ENCODE measurements at regions not wholly inside any gene's neighbourhood (a gene's known extent, or its start where the extent isn't known, plus 50 kb on each side); places are given as distances from the start of the nearest gene placed in this dataset.

GRCh38 chr13:38462605-38463004, 113.0 kb downstream of the UFM1 start:
- Histone ChIP-seq H3K36me3 (ENCODE audit: control insufficient read depth, insufficient read depth, low read length) (no peaks in the 10 kb centered on the region), H3K4me3 (no peak overlapping the region), H3K27ac (ENCODE audit: extremely low read depth, low read depth, low read length) (no peak overlapping the region), H3K79me2 (ENCODE audit: control insufficient read depth, insufficient read depth, low read length) (no peaks in the 10 kb centered on the region), H3K4me2 (ENCODE audit: insufficient read depth, low read length) (no peak overlapping the region), H3K4me1 (replicated peaks in 1 of 2; ENCODE audit: control insufficient read depth in 2 of 2, insufficient read depth in 2 of 2, low read length in 2 of 2) (no peaks in the 10 kb centered on the region), H3K9ac (ENCODE audit: insufficient read depth in 1 of 2, low read depth in 2 of 2, low read length in 2 of 2) (no peak overlapping the region), H3K9me1 (ENCODE audit: control insufficient read depth, insufficient read depth, low read length) (no peaks in the 10 kb centered on the region), H2AFZ (ENCODE audit: low read depth, low read length) (no peak overlapping the region), H3K27me3 (ENCODE audit: control insufficient read depth in 2 of 2, insufficient read depth in 2 of 2, low read length in 2 of 2) (no peaks in the 10 kb centered on the region), H3K9me3 (replicated peaks; ENCODE audit: control insufficient read depth, insufficient read depth, low read depth, low read length) (no peaks in the 10 kb centered on the region), H4K20me1 (replicated peaks; ENCODE audit: control insufficient read depth, insufficient read depth, low read length) (no peaks in the 10 kb centered on the region)
- ATAC-seq = no peak
- no peak for DNase-seq (ENCODE audit: extremely low read depth in 1 of 4, low spot score in 3 of 4)
- WGBS (ENCODE audit: insufficient coverage, low coverage, missing lambda C conversion rate) = 0% methylated on average over 5 of the region's 7 CpGs
- intact Hi-C loops (cut with micrococcal nuclease) = no loop called here
- in situ Hi-C loops (cut with MboI) = no loop called here
- no peak for FAIRE-seq
- no peak for TF ChIP-seq POLR3A (IDR thresholded peaks at IDR 0.05; ENCODE audit: borderline replicate concordance, extremely low read depth, insufficient read depth, insufficient read length)
- BruUV-seq (replicated peaks) = no TSS peak
- ChIA-PET POLR2A (no interaction called here), CTCF (ENCODE audit: low intra/inter-chr PET ratio) (no interaction called here)

- BruUV-seq (replicated peaks) = no TSS peak
- no peak for ATAC-seq
- no peaks in the 10 kb centered on the region for H3K4me1 ChIP-seq (replicated peaks in 1 of 2; ENCODE audit: control insufficient read depth in 2 of 2, insufficient read depth in 2 of 2, low read length in 2 of 2)
- no peak overlapping the region for H3K4me2 ChIP-seq (ENCODE audit: insufficient read depth, low read length)
- 0% methylated on average over 3 of the region's 3 CpGs for WGBS (ENCODE audit: insufficient coverage, low coverage, missing lambda C conversion rate)
- no peaks in the 10 kb centered on the region for H3K9me3 ChIP-seq (replicated peaks; ENCODE audit: control insufficient read depth, insufficient read depth, low read depth, low read length)
- in situ Hi-C loops (cut with MboI) = no loop called here
- TF ChIP-seq ZNF695 (CRISPR knock-in tag; IDR thresholded peaks at IDR 0.05) (no peak), GABPB2 (CRISPR knock-in tag; conservative IDR thresholded peaks at IDR 0.05) (no peak), SAP30 (IDR thresholded peaks at IDR 0.05; ENCODE audit: borderline replicate concordance, insufficient read depth, low read depth, low read length, poor library complexity, severe bottlenecking) (no peak), PPARD (CRISPR knock-in tag; IDR thresholded peaks at IDR 0.05) (no peak), FOXK2 (conservative IDR thresholded peaks at IDR 0.05 in 1 of 2, IDR thresholded peaks at IDR 0.05 in 1 of 2; ENCODE audit: low read depth in 2 of 2) (no peak), MYNN (IDR thresholded peaks at IDR 0.05) (no peak), MYNN (CRISPR knock-in tag; IDR thresholded peaks at IDR 0.05) (no peak), ZNF212 (CRISPR knock-in tag; IDR thresholded peaks at IDR 0.05) (no peak), PHB (CRISPR knock-in tag; IDR thresholded peaks at IDR 0.05) (no peak), TCF7L2 (IDR thresholded peaks at IDR 0.05; ENCODE audit: low read depth, low read length) (no peak), SMAD3 (CRISPR knock-in tag; conservative IDR thresholded peaks at IDR 0.05) (no peak), LCOR (CRISPR knock-in tag; IDR thresholded peaks at IDR 0.05) (no peak), ZNF699 (CRISPR knock-in tag; IDR thresholded peaks at IDR 0.05; ENCODE audit: insufficient replicate concordance) (no peak), ZNF644 (tag; IDR thresholded peaks at IDR 0.05; ENCODE audit: low read depth) (no peak), PCBP2 (IDR thresholded peaks at IDR 0.05; ENCODE audit: low read depth, low read length, poor library complexity, severe bottlenecking) (no peak), MCM5 (IDR thresholded peaks at IDR 0.05; ENCODE audit: low read depth) (no peak)
- TF ChIP-seq, protein P1, sequence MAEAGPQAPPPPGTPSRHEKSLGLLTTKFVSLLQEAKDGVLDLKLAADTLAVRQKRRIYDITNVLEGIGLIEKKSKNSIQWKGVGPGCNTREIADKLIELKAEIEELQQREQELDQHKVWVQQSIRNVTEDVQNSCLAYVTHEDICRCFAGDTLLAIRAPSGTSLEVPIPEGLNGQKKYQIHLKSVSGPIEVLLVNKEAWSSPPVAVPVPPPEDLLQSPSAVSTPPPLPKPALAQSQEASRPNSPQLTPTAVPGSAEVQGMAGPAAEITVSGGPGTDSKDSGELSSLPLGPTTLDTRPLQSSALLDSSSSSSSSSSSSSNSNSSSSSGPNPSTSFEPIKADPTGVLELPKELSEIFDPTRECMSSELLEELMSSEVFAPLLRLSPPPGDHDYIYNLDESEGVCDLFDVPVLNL (CRISPR knock-in tag; IDR thresholded peaks at IDR 0.05; ENCODE audit: low read depth) = no peak
- ChIA-PET POLR2A (no interaction called here), CTCF (ENCODE audit: low intra/inter-chr PET ratio) (no interaction called here)
- H3K9me1 ChIP-seq (ENCODE audit: control insufficient read depth, insufficient read depth, low read length) = no peaks in the 10 kb centered on the region
- H4K20me1 ChIP-seq (replicated peaks; ENCODE audit: control insufficient read depth, insufficient read depth, low read length) = no peaks in the 10 kb centered on the region
- H2AFZ ChIP-seq (ENCODE audit: low read depth, low read length) = no peak overlapping the region
- H3K9ac ChIP-seq (ENCODE audit: insufficient read depth in 1 of 2, low read depth in 2 of 2, low read length in 2 of 2) = no peak overlapping the region
- H3K27me3 ChIP-seq (ENCODE audit: control insufficient read depth in 2 of 2, insufficient read depth in 2 of 2, low read length in 2 of 2) = no peaks in the 10 kb centered on the region
- H3K79me2 ChIP-seq (ENCODE audit: control insufficient read depth, insufficient read depth, low read length) = no peaks in the 10 kb centered on the region
- H3K36me3 ChIP-seq (ENCODE audit: control insufficient read depth, insufficient read depth, low read length) = no peaks in the 10 kb centered on the region
- H3K27ac ChIP-seq (ENCODE audit: extremely low read depth, low read depth, low read length) = no peak overlapping the region
- DNase-seq (ENCODE audit: extremely low read depth in 1 of 4, low spot score in 3 of 4) = no peak
- H3K4me3 ChIP-seq = no peak overlapping the region
- no peak for FAIRE-seq
- intact Hi-C loops (cut with micrococcal nuclease) = no loop called here
Observed at GRCh38 chr13:38463048-38463447, 113.4 kb downstream of the UFM1 start.
